ENCODE measurements at regions not wholly inside any gene's neighbourhood (a gene's known extent, or its start where the extent isn't known, plus 50 kb on each side); places are given as distances from the start of the nearest gene placed in this dataset.

- Histone ChIP-seq H3K4me1 (ENCODE audit: control insufficient read depth in 1 of 2, insufficient read depth in 2 of 2, low read length in 2 of 2) (no peaks in the 10 kb centered on the region), H2AFZ (ENCODE audit: low read depth, low read length, poor library complexity, severe bottlenecking) (no peak overlapping the region), H3K9me3 (ENCODE audit: control insufficient read depth in 1 of 2, insufficient read depth in 1 of 2, low read depth in 1 of 2, low read length in 2 of 2) (peaks cover 9 to 29% of the 10 kb centered on the region in 2 experiments; a peak in 2 of 4 replicates), H3K27me3 (ENCODE audit: insufficient read depth, low read length) (no peaks in the 10 kb centered on the region), H4K20me1 (ENCODE audit: insufficient read depth) (no peaks in the 10 kb centered on the region), H3K9me2 (ENCODE audit: insufficient read depth) (no peaks in the 10 kb centered on the region), H3K27ac (ENCODE audit: low read depth, low read length) (no peak overlapping the region), H3K79me2 (ENCODE audit: insufficient read depth, low read length) (no peaks in the 10 kb centered on the region), H3K4me2 (ENCODE audit: low read length) (no peak overlapping the region), H3K36me3 (ENCODE audit: control insufficient read depth in 1 of 2, insufficient read depth in 2 of 2, low read length in 2 of 2) (no peaks in the 10 kb centered on the region), H3K9ac (ENCODE audit: low read length) (no peak overlapping the region), H3K4me3 (replicated peaks in 1 of 2; ENCODE audit: low read depth in 1 of 2, low read length in 2 of 2) (no peak overlapping the region)
- DNase-seq (ENCODE audit: low read depth, low spot score) (no peak), ATAC-seq (no peak)
- TF ChIP-seq POLR2A (IDR thresholded peaks at IDR 0.05; ENCODE audit: borderline replicate concordance, extremely low read depth, insufficient read depth, insufficient read length) (no peak), SRF (IDR thresholded peaks at IDR 0.05; ENCODE audit: low read depth) (no peak), REST (IDR thresholded peaks at IDR 0.05; ENCODE audit: low read depth) (no peak), TCF7L2 (IDR thresholded peaks at IDR 0.05; ENCODE audit: borderline replicate concordance, extremely low read depth, insufficient read depth, insufficient read length) (no peak), FOSL1 (IDR thresholded peaks at IDR 0.05; ENCODE audit: low read depth) (no peak), JUND (IDR thresholded peaks at IDR 0.05) (no peak), POLR2AphosphoS5 (IDR thresholded peaks at IDR 0.05; ENCODE audit: low read depth, low read length) (no peak), ZNF274 (IDR thresholded peaks at IDR 0.05; ENCODE audit: low read depth, low read length) (no peak)
- no TSS peak for BruUV-seq (replicated peaks)
- intact Hi-C loops (cut with micrococcal nuclease): no loop called here
- CTCF ChIA-PET: no interaction called here
- RAD21 ChIA-PET (ENCODE audit: low non-redundant PET in 1 of 2, low total read pairs in 2 of 2, uncharacterized antibody in 2 of 2, unreplicated experiment in 2 of 2): no interaction called here
- POLR2A ChIA-PET: no interaction called here
Measured at GRCh38 chr5:8500426-8500825, 631.5 kb downstream of the MTRR start.
